GM12873 (cell line): ENCODE measurements at regions not wholly inside any gene's neighbourhood (a gene's known extent, or its start where the extent isn't known, plus 50 kb on each side); places are given as distances from the start of the nearest gene placed in this dataset.

Experiments
- TF ChIP-seq, protein P1 (sequence below): IDR thresholded peaks from 2 replicates; pipeline ENCODE4 v1.5.1; 2012; ENCODE audit warnings: low read depth, mild to moderate bottlenecking, moderate library complexity, low read length, control low read depth; ENCODE audit not compliant: insufficient read depth; ENCODE audit errors: missing control alignments

- TF ChIP-seq, protein P1, sequence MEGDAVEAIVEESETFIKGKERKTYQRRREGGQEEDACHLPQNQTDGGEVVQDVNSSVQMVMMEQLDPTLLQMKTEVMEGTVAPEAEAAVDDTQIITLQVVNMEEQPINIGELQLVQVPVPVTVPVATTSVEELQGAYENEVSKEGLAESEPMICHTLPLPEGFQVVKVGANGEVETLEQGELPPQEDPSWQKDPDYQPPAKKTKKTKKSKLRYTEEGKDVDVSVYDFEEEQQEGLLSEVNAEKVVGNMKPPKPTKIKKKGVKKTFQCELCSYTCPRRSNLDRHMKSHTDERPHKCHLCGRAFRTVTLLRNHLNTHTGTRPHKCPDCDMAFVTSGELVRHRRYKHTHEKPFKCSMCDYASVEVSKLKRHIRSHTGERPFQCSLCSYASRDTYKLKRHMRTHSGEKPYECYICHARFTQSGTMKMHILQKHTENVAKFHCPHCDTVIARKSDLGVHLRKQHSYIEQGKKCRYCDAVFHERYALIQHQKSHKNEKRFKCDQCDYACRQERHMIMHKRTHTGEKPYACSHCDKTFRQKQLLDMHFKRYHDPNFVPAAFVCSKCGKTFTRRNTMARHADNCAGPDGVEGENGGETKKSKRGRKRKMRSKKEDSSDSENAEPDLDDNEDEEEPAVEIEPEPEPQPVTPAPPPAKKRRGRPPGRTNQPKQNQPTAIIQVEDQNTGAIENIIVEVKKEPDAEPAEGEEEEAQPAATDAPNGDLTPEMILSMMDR = no peak
Measured at GRCh38 chr14:43903209-43903608, 603.9 kb downstream of the FSCB start.

DNA sequence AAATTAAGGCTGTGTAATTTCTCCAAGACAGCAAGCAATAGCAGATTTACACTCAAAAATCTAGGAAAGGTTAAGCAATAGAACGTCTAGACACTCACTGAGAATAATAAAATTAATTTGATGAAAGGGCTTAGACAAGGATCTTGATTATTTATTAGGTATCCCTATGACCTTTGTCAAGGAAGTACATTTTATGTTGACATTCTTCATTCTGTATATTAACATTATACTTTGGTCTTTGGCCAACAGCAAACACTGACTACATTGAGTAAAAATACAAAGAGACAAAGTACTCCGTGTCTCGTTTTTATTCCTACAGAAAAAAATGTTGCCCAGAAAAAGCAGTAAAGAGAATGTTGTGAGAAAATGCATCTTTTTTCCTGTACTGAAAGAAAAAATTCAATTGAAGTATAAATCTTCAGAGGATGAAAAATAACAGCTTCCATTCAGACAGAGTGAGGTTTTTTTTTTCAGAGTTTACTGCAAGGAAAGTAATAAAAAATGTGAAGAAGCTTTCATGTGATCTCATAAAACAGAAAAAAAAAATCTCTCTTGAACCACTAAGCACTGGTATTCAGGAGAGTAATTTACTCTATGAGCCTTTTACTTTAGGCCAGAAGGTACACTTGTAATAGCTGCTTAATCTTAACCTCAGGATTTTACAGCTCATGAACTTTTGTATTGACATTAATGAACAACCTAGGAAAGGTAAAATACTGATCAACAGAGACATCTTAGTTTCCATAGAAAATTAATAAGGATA is 605.0 kb downstream of the FSCB start:
- TF ChIP-seq, protein P1 = no peak

GRCh38 chr14:43900173-43900655 is 606.9 kb downstream of the FSCB start:
- TF ChIP-seq, protein P1 = no peak

- TF ChIP-seq, protein P1 = no peak
Measured at GRCh38 chr14:43898687-43899086, 608.4 kb downstream of the FSCB start.

DNA sequence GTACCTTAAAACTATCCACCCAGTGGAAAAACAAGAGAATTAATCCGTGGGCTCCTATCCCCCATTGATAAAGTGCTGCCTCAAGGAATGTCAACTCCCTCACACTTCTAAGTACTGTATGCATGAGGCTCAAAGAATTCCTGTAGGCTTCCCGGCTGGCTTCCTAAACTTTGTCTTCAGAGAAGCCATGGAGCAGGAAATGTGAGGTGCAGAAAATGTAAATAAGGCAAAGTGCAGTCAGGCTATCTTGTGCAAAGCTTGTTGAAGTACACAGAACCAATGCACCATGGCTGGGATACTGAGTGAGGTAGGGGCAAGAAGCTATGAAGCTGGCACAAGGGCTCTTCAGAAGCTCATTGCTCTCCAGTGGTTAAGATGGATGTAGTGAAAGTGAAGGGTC is 611.0 kb downstream of the FSCB start:
- TF ChIP-seq, protein P1 = no peak

GRCh38 chr14:43894534-43894933 is 612.5 kb downstream of the FSCB start:
- TF ChIP-seq, protein P1 = peak; percentile 58

GRCh38 chr14:43887523-43887922 is 619.6 kb downstream of the FSCB start:
- TF ChIP-seq, protein P1 = no peak
